GM12892 (cell line): ENCODE measurements at regions not wholly inside any gene's neighbourhood (a gene's known extent, or its start where the extent isn't known, plus 50 kb on each side); places are given as distances from the start of the nearest gene placed in this dataset.
"Not testable (repeated sequence)": the region's sequence is repeated elsewhere in the genome, so short reads cannot be mapped to it uniquely, and the experiment has no call there.

Source experiments
- DNase-seq: peaks from one replicate; pipeline ENCODE4 v3.0.0; 2011; ENCODE audit not compliant: insufficient read length
- FAIRE-seq: peaks from 2 replicates; lab custom pipeline; 2011; peaks lifted over from hg19 to GRCh38; lab: Jason Lieb, UNC
- POLR2A ChIP-seq: IDR thresholded peaks from 2 replicates; pipeline ENCODE4 v1.6.1; 2011; ENCODE audit warnings: low read depth, low read length, control low read depth
- POLR2AphosphoS5 ChIP-seq: IDR thresholded peaks from 2 replicates; pipeline ENCODE4 v1.6.1; 2011; ENCODE audit warnings: low read depth, low read length, control low read depth
- TAF1 ChIP-seq: IDR thresholded peaks from 2 replicates; pipeline ENCODE4 v1.6.1; 2011; ENCODE audit warnings: low read depth, mild to moderate bottlenecking, control low read depth, low read length, borderline replicate concordance

DNA sequence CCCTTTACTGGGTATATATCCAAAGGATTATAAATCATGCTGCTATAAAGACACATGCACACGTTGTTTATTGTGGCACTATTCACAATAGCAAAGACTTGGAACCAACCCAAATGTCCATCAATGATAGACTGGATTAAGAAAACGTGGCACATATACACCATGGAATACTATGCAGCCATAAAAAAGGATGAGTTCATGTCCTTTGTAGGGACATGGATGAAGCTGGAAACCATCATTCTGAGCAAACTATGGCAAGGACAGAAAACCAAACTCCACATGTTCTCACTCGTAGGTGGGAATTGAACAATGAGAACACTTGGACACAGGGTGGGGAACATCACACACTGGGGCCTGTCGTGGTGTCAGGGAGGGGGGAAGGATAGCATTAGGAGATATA lies 59.2 kb downstream of the CXorf49B start:
- not testable (repeated sequence) for FAIRE-seq, DNase-seq

DNA sequence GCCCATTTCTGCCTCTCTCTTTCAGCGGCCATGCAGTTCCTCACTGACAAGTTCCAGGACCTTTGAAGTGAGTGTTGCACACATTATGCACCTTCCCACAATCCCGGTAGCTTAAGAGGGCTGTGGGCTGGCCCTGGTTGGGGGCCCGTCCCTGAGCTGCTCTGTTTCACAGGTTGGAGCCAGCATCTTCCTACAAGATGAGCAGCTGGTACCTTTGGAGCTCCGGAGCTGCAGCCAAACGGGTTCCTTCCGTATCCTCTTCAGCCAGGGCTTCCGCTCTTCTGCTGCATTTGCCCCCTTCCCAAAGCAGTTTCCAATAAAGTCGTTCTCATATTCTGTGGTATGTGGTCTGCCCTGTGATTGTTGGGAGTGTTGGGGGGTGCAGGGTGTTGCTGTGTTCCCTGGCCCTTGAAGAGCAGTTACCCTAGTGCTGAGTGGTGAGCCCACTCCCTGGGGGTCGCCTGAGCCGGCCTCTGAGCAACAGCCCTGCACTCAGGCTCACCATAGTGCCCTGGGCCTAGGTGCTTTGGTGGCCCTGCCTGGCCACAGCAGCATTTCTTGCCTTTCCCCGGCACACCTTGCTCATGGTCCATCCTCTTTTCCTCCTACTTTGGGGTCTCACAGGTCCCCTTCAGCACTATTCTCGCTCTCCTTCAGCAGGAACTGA lies 60.4 kb downstream of the CXorf49B start:
- TF ChIP-seq TAF1 (no peak), POLR2AphosphoS5 (no peak), POLR2A (no peak)
- FAIRE-seq (no peak), DNase-seq (no peak)

DNA sequence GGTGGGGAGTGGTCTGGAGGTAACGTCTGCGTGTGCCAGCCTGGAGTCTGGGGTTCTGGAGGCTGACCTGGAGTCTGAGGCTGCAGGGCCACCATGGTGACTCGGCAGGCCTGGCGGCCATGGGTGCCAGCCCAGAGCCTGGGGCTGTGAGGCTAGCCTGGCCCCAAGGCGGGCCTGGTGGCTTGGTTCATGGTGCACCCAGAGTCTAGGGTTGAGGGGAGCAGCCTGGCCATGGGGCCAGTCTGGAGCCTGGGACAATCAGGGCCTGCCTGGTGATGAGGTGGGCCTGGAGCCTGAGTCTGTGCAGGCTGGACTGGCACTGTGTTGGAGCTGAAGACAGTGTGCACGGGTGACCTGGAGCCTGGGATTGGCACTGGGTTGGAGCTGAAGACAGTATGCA lies 64.9 kb downstream of the CXorf49B start:
- DNase-seq (no peak), FAIRE-seq (no peak)
- TF ChIP-seq POLR2A (no peak), TAF1 (no peak), POLR2AphosphoS5 (no peak)

- not testable (repeated sequence) for DNase-seq, FAIRE-seq
These were observed 72.6 kb upstream of the NHSL2 start for GRCh38 chrX:71838092-71838491.

GRCh38 chrX:71846429-71846828 lies 64.2 kb upstream of the NHSL2 start:
- FAIRE-seq (no peak), DNase-seq (no peak)
- no peak for TF ChIP-seq POLR2AphosphoS5

DNA sequence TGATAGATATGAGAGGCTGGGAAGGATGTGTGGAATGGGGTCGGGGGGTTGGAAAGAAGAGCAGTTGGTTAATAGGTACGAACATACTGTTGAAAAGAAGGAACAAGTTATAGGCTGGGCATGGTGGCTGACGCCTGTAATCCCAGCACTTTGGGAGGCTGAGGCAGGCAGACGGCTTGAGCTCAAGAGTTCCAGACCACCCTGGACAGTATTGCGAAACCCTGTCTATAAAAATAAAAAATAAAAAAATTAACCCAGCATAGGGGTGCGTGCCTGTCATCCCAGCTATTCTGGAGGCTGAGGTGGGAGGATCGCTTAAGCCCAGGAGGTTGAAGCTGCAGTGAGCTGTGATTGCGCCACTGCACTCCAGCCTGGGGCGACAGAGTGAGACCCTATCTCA lies 58.5 kb upstream of the NHSL2 start:
- DNase-seq: no peak
- FAIRE-seq: no peak
- TF ChIP-seq POLR2A (no peak), TAF1 (no peak), POLR2AphosphoS5 (no peak)

DNA sequence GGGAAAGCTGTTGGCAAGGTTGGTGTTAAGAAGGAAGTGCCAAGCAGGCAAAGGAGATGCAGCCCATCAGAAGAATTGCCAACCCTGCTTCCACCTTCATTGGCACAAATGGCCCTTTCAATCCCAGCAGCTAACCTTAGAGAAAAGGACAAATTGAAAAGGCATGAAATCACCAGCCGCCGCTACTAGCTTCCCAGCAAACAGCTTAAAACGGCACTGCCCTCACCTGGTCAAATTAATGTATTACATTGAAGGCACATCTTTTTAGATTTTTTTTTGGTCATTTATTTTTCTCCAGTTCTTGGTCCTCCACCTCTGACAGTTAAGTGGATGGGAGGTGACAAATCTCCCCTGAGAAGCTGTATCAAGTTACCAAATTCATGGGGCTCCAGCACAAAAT lies 51.0 kb upstream of the NHSL2 start:
- DNase-seq (no peak), FAIRE-seq (peak; percentile 73)

More for the DNA sequence above, 51.0 kb upstream of the NHSL2 start:
- no peak for TF ChIP-seq TAF1
- TF ChIP-seq POLR2AphosphoS5: no peak
- TF ChIP-seq POLR2A: no peak
